ENCODE measurements at regions not wholly inside any gene's neighbourhood (a gene's known extent, or its start where the extent isn't known, plus 50 kb on each side); places are given as distances from the start of the nearest gene placed in this dataset.

DNA sequence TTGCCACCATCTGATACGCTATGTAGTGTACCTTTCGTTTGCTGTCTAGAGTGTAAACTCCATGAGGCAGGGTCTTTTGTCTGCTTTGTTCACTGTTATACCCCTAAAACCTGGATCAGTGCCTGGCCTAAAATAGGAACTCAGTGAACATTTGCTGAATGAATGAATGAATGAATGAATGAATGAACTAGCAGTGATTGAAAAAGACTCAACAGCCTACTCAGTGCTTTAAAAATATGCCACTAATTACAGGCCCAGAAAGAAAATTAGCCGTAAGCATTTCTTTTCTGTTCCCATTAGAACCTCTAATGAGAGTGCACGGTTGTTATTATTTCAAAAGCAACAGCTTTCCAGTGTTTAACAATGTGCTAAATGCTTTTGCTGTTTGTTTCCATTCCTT, 69.3 kb upstream of the SYT6 start:
- Mint-ChIP-seq H3K36me3 (ENCODE audit: low read depth) (no peaks in the 10 kb centered on the region), H3K27ac (no peak overlapping the region), H3K4me3 (no peak overlapping the region), H3K4me1 (ENCODE audit: low read depth) (no peaks in the 10 kb centered on the region), H3K9me3 (no peaks in the 10 kb centered on the region), H3K27me3 (no peaks in the 10 kb centered on the region)
- peaks cover 0 to under 1% of the 10 kb centered on the region in 2 experiments for H3K27me3 ChIP-seq (ENCODE audit: control insufficient read depth in 1 of 2, insufficient read depth in 2 of 2, low read length in 2 of 2)
- ChIA-PET POLR2A (no interaction called here), CTCF (no interaction called here)
- H3K4me1 ChIP-seq (ENCODE audit: insufficient read depth, low read length), result no peaks in the 10 kb centered on the region
- no peaks in the 10 kb centered on the region for H3K9me3 ChIP-seq (ENCODE audit: control insufficient read depth in 1 of 2, insufficient read depth in 1 of 2, low read length in 2 of 2)
- no peak for ATAC-seq (ENCODE audit: poor library complexity)
- DNase-seq, result no peak
- intact Hi-C loops (cut with DNase I, micrococcal nuclease), result no loop called here
- TF ChIP-seq, protein P1, sequence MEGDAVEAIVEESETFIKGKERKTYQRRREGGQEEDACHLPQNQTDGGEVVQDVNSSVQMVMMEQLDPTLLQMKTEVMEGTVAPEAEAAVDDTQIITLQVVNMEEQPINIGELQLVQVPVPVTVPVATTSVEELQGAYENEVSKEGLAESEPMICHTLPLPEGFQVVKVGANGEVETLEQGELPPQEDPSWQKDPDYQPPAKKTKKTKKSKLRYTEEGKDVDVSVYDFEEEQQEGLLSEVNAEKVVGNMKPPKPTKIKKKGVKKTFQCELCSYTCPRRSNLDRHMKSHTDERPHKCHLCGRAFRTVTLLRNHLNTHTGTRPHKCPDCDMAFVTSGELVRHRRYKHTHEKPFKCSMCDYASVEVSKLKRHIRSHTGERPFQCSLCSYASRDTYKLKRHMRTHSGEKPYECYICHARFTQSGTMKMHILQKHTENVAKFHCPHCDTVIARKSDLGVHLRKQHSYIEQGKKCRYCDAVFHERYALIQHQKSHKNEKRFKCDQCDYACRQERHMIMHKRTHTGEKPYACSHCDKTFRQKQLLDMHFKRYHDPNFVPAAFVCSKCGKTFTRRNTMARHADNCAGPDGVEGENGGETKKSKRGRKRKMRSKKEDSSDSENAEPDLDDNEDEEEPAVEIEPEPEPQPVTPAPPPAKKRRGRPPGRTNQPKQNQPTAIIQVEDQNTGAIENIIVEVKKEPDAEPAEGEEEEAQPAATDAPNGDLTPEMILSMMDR (IDR thresholded peaks at IDR 0.05), result no peak
- no peak overlapping the region for H3K4me3 ChIP-seq (ENCODE audit: low read length)
- H3K27ac ChIP-seq (ENCODE audit: low read depth in 1 of 2, low read length in 2 of 2), result no peak overlapping the region
- no peaks in the 10 kb centered on the region for H3K36me3 ChIP-seq (ENCODE audit: insufficient read depth, low read length)

DNA sequence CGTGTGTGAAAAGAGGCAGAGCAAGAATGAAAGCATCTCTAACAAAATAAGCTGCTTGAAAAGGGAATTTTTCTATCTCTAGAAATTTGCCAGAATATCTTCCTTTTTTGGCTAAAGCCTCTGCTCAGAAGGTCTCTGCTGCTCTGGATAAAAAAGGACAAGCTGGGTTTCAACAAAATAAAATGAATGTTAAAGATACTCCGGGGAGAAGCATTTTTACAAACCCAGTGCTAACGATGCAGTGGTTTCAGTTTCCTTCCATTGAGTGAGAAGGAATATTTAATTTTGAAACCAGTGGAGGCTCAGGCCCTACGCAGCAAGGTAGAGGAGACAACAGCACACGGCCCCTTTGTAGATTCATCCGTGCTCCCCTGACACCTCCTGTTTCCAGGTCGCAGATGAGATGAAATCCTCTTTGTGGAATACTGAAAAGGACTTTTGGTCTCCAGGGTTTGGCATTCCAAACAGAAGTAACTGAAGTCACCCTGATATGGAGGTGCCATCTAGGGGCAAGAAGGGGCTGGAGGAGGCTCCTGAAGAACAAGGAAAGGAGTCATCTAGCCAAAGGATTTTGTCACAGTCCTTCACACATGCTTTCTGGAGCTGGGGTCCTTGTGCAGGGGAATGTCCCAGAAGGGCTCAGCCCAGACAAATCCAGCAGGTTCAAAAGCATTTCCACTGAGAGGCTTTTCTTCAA, 65.7 kb upstream of the SYT6 start:
- POLR2A ChIA-PET, result no interaction called here
- intact Hi-C loops (cut with DNase I, micrococcal nuclease), result no loop called here
- Histone ChIP-seq H3K36me3 (ENCODE audit: insufficient read depth, low read length) (no peaks in the 10 kb centered on the region), H3K4me3 (ENCODE audit: low read length) (no peak overlapping the region), H3K9me3 (ENCODE audit: control insufficient read depth in 1 of 2, insufficient read depth in 1 of 2, low read length in 2 of 2) (no peaks in the 10 kb centered on the region), H3K27ac (ENCODE audit: low read depth in 1 of 2, low read length in 2 of 2) (no peak overlapping the region), H3K27me3 (ENCODE audit: control insufficient read depth in 1 of 2, insufficient read depth in 2 of 2, low read length in 2 of 2) (peaks cover 0 to 4% of the 10 kb centered on the region in 2 experiments), H3K4me1 (ENCODE audit: insufficient read depth, low read length) (no peaks in the 10 kb centered on the region)
- H3K27me3 Mint-ChIP-seq, result no peaks in the 10 kb centered on the region
- H3K4me3 Mint-ChIP-seq, result no peak overlapping the region
- ATAC-seq (ENCODE audit: poor library complexity) (no peak), DNase-seq (no peak)
- TF ChIP-seq, protein P1 (IDR thresholded peaks at IDR 0.05), result no peak
- no peaks in the 10 kb centered on the region for H3K9me3 Mint-ChIP-seq
- H3K36me3 Mint-ChIP-seq (ENCODE audit: low read depth), result no peaks in the 10 kb centered on the region
- H3K27ac Mint-ChIP-seq, result no peak overlapping the region
- no peaks in the 10 kb centered on the region for H3K4me1 Mint-ChIP-seq (ENCODE audit: low read depth)
- CTCF ChIA-PET, result no interaction called here

DNA sequence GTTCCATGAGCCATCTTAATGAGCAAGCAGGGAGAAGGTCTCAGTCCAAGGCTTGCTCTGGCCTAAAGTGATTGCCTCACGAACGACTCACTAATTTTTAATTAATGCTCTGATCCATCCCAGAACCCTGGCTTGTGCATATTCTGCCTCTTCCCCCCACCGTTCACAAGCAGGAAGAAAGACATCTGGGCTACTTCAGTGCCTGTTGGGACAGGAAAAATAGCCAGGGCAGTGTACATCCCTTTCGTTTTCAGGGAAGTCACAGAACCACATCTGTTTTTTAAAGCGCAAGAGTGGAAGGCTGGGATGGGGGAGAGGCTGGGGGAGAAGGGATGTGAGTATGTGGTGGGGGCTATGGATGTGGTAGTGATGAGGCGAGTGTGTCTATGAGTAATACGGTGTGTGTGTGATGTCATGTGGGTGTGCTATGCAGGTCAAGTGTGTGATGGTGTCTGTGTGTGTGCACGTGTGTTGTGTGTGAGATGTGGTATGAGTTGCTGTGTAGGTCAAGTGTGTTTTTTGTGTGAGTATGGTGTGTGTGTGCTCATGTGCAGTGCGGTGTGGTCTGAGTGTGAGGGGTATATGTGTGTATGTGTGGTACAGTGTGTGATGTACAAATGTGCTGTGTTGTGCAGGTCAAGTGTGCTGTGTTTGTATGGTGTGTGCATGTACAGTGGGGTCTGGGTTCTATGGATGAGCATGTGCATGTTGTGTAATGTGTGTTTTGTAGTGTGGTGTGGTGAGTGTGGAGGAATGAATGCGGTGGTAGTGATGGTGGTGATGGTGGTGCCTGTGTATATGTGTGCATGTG, 64.9 kb upstream of the SYT6 start:
- Mint-ChIP-seq H3K27ac (no peak overlapping the region), H3K4me1 (ENCODE audit: low read depth) (no peaks in the 10 kb centered on the region), H3K36me3 (ENCODE audit: low read depth) (no peaks in the 10 kb centered on the region), H3K27me3 (no peaks in the 10 kb centered on the region), H3K9me3 (no peaks in the 10 kb centered on the region), H3K4me3 (no peak overlapping the region)
- H3K9me3 ChIP-seq (ENCODE audit: control insufficient read depth in 1 of 2, insufficient read depth in 1 of 2, low read length in 2 of 2), result no peaks in the 10 kb centered on the region
- H3K27ac ChIP-seq (ENCODE audit: low read depth in 1 of 2, low read length in 2 of 2), result no peak overlapping the region
- ChIA-PET POLR2A (no interaction called here), CTCF (no interaction called here)
- no peaks in the 10 kb centered on the region for H3K4me1 ChIP-seq (ENCODE audit: insufficient read depth, low read length)
- TF ChIP-seq, protein P1 (IDR thresholded peaks at IDR 0.05), result no peak
- no peak overlapping the region for H3K4me3 ChIP-seq (ENCODE audit: low read length)
- no peaks in the 10 kb centered on the region for H3K36me3 ChIP-seq (ENCODE audit: insufficient read depth, low read length)
- DNase-seq, result no peak
- H3K27me3 ChIP-seq (ENCODE audit: control insufficient read depth in 1 of 2, insufficient read depth in 2 of 2, low read length in 2 of 2), result peaks cover 0 to 4% of the 10 kb centered on the region in 2 experiments
- intact Hi-C loops (cut with DNase I, micrococcal nuclease), result no loop called here
- ATAC-seq (ENCODE audit: poor library complexity), result no peak
